SK-N-MC (cell line): ENCODE measurements at regions not wholly inside any gene's neighbourhood (a gene's known extent, or its start where the extent isn't known, plus 50 kb on each side); places are given as distances from the start of the nearest gene placed in this dataset.

ENCODE experiments used
- EZH2 ChIP-seq: fragments of 200-600 bp; sonication (generic); IDR thresholded peaks from one replicate; pipeline ENCODE4 v1.6.1; 2017; ENCODE audit warnings: antibody characterized with exemption
- FOXP2 ChIP-seq: optimal IDR thresholded peaks from 2 replicates; pipeline ENCODE3; 2011; ENCODE audit warnings: mild to moderate bottlenecking, moderate library complexity; ENCODE audit not compliant: insufficient read depth; ENCODE audit errors: extremely low read length, control extremely low read depth
- POLR2AphosphoS5 ChIP-seq: IDR thresholded peaks from 2 replicates; pipeline ENCODE4 v1.6.1; 2012; ENCODE audit warnings: mild to moderate bottlenecking, low read depth, low read length, borderline replicate concordance

- TF ChIP-seq POLR2AphosphoS5, result no peak
- no peak for TF ChIP-seq EZH2
- TF ChIP-seq FOXP2, result no peak
Observed at GRCh38 chr2:34848691-34849090, 1249.6 kb upstream of the FAM98A start.
